ENCODE measurements at regions not wholly inside any gene's neighbourhood (a gene's known extent, or its start where the extent isn't known, plus 50 kb on each side); places are given as distances from the start of the nearest gene placed in this dataset.

GRCh38 chr12:116659771-116660481, 77.9 kb downstream of the SPRING1 start:
- no peak overlapping the region for H3K27ac Mint-ChIP-seq
- Histone ChIP-seq H3K9me3 (replicated peaks in 1 of 2; ENCODE audit: control insufficient read depth in 1 of 2, insufficient read depth in 1 of 2, low read length in 2 of 2) (no peaks in the 10 kb centered on the region), H3K27me3 (ENCODE audit: control insufficient read depth in 2 of 2, insufficient read depth in 2 of 2, low read length in 2 of 2) (no peaks in the 10 kb centered on the region), H3K4me2 (replicated peaks; ENCODE audit: extremely low read depth, low read length, poor library complexity, severe bottlenecking) (no peak overlapping the region), H3K36me3 (replicated peaks in 1 of 2; ENCODE audit: control insufficient read depth in 1 of 2, insufficient read depth in 2 of 2, low read length in 2 of 2) (no peaks in the 10 kb centered on the region), H3K4me1 (ENCODE audit: control insufficient read depth in 1 of 2, insufficient read depth in 2 of 2, low read length in 2 of 2) (peaks cover 31 to 34% of the 10 kb centered on the region in 2 donors), H4K20me1 (ENCODE audit: insufficient read depth, low read length) (no peaks in the 10 kb centered on the region), H2AFZ (ENCODE audit: insufficient read depth, low read depth, low read length, poor library complexity, severe bottlenecking) (no peak overlapping the region), H3K9ac (ENCODE audit: insufficient read depth, low read length, poor library complexity, severe bottlenecking) (no peak overlapping the region), H3K4me3 (replicated peaks in 1 of 3; ENCODE audit: low read depth in 2 of 3, low read length in 3 of 3) (no peak overlapping the region), H3K27ac (ENCODE audit: low read depth in 1 of 2, low read length in 2 of 2) (no peak overlapping the region), H3K79me2 (ENCODE audit: insufficient read depth, low read length) (peaks cover 4% of the 10 kb centered on the region)
- H3K36me3 Mint-ChIP-seq, result no peaks in the 10 kb centered on the region
- TF ChIP-seq, protein P1, sequence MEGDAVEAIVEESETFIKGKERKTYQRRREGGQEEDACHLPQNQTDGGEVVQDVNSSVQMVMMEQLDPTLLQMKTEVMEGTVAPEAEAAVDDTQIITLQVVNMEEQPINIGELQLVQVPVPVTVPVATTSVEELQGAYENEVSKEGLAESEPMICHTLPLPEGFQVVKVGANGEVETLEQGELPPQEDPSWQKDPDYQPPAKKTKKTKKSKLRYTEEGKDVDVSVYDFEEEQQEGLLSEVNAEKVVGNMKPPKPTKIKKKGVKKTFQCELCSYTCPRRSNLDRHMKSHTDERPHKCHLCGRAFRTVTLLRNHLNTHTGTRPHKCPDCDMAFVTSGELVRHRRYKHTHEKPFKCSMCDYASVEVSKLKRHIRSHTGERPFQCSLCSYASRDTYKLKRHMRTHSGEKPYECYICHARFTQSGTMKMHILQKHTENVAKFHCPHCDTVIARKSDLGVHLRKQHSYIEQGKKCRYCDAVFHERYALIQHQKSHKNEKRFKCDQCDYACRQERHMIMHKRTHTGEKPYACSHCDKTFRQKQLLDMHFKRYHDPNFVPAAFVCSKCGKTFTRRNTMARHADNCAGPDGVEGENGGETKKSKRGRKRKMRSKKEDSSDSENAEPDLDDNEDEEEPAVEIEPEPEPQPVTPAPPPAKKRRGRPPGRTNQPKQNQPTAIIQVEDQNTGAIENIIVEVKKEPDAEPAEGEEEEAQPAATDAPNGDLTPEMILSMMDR (IDR thresholded peaks at IDR 0.05), result no peak
- peaks cover 0 to 3% (median 0%) of the 10 kb centered on the region in 7 donors for H3K9me3 Mint-ChIP-seq
- no peak overlapping the region for H3K4me3 Mint-ChIP-seq
- peaks cover 0 to 7% (median 3%) of the 10 kb centered on the region in 3 donors for H3K27me3 Mint-ChIP-seq (ENCODE audit: low read depth in 3 of 3)
- no peak for DNase-seq
- peaks cover 34% of the 10 kb centered on the region for H3K4me1 Mint-ChIP-seq
- intact Hi-C loops (cut with micrococcal nuclease), result no loop called here
- WGBS (ENCODE audit: insufficient coverage), result 54% methylated on average over 11 of the region's 13 CpGs

GRCh38 chr12:116657921-116658495, 79.9 kb downstream of the SPRING1 start:
- peak overlapping the region; percentile 71 for H2AFZ ChIP-seq (ENCODE audit: insufficient read depth, low read depth, low read length, poor library complexity, severe bottlenecking)
- no peaks in the 10 kb centered on the region for H3K9me3 ChIP-seq (replicated peaks in 1 of 2; ENCODE audit: control insufficient read depth in 1 of 2, insufficient read depth in 1 of 2, low read length in 2 of 2)
- DNase-seq, result no peak
- no peak overlapping the region for H3K27ac ChIP-seq (ENCODE audit: low read depth in 1 of 2, low read length in 2 of 2)
- H3K79me2 ChIP-seq (ENCODE audit: insufficient read depth, low read length), result peaks cover 4% of the 10 kb centered on the region
- Mint-ChIP-seq H3K36me3 (no peaks in the 10 kb centered on the region), H3K4me1 (peaks cover 31% of the 10 kb centered on the region), H3K27me3 (ENCODE audit: low read depth in 3 of 3) (peaks cover 0 to 10% (median 3%) of the 10 kb centered on the region in 3 donors), H3K9me3 (peaks cover 0 to 6% (median 0%) of the 10 kb centered on the region in 7 donors), H3K27ac (no peak overlapping the region), H3K4me3 (peak overlapping the region; percentile 72 to 86)
- H3K27me3 ChIP-seq (ENCODE audit: control insufficient read depth in 2 of 2, insufficient read depth in 2 of 2, low read length in 2 of 2), result no peaks in the 10 kb centered on the region
- no peaks in the 10 kb centered on the region for H3K36me3 ChIP-seq (replicated peaks in 1 of 2; ENCODE audit: control insufficient read depth in 1 of 2, insufficient read depth in 2 of 2, low read length in 2 of 2)
- intact Hi-C loops (cut with micrococcal nuclease), result no loop called here
- H3K4me1 ChIP-seq (ENCODE audit: control insufficient read depth in 1 of 2, insufficient read depth in 2 of 2, low read length in 2 of 2), result peaks cover 29 to 31% of the 10 kb centered on the region in 2 donors
- H3K4me3 ChIP-seq (replicated peaks in 1 of 3; ENCODE audit: low read depth in 2 of 3, low read length in 3 of 3), result peak overlapping the region in 1 of 3 experiments; percentile 45
- H4K20me1 ChIP-seq (ENCODE audit: insufficient read depth, low read length), result no peaks in the 10 kb centered on the region
- 88% methylated on average over 9 of the region's 11 CpGs for WGBS (ENCODE audit: insufficient coverage)
- H3K4me2 ChIP-seq (replicated peaks; ENCODE audit: extremely low read depth, low read length, poor library complexity, severe bottlenecking), result peak overlapping the region; percentile 53
- TF ChIP-seq, protein P1 (IDR thresholded peaks at IDR 0.05), result no peak
- no peak overlapping the region for H3K9ac ChIP-seq (ENCODE audit: insufficient read depth, low read length, poor library complexity, severe bottlenecking)

Data from CD14-positive monocyte (primary cell).